ENCODE measurements at regions not wholly inside any gene's neighbourhood (a gene's known extent, or its start where the extent isn't known, plus 50 kb on each side); places are given as distances from the start of the nearest gene placed in this dataset.

- TF ChIP-seq, protein P1, sequence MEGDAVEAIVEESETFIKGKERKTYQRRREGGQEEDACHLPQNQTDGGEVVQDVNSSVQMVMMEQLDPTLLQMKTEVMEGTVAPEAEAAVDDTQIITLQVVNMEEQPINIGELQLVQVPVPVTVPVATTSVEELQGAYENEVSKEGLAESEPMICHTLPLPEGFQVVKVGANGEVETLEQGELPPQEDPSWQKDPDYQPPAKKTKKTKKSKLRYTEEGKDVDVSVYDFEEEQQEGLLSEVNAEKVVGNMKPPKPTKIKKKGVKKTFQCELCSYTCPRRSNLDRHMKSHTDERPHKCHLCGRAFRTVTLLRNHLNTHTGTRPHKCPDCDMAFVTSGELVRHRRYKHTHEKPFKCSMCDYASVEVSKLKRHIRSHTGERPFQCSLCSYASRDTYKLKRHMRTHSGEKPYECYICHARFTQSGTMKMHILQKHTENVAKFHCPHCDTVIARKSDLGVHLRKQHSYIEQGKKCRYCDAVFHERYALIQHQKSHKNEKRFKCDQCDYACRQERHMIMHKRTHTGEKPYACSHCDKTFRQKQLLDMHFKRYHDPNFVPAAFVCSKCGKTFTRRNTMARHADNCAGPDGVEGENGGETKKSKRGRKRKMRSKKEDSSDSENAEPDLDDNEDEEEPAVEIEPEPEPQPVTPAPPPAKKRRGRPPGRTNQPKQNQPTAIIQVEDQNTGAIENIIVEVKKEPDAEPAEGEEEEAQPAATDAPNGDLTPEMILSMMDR (IDR thresholded peaks at IDR 0.05 in 4 of 5, conservative IDR thresholded peaks at IDR 0.05 in 1 of 5), result no peak
- no peak for TF ChIP-seq POLR2A (IDR thresholded peaks at IDR 0.05)
Measured at GRCh38 chr2:75920859-75921551, 210.3 kb upstream of the GCFC2 start.
